Neural cell (in vitro differentiated cells): ENCODE measurements at regions not wholly inside any gene's neighbourhood (a gene's known extent, or its start where the extent isn't known, plus 50 kb on each side); places are given as distances from the start of the nearest gene placed in this dataset.

Source experiments
- H2AFZ ChIP-seq: fragments of 200-600, 300-800 bp; sonication (generic), shearing (Covaris generic); 2 replicates; pipeline ENCODE4 v1.6.0; 2014; ENCODE audit warnings: low read depth, mild to moderate bottlenecking, antibody characterized with exemption, low read length, moderate library complexity
- H3F3A ChIP-seq: fragments of 200-600 bp; shearing (Covaris generic); 2 replicates; pipeline ENCODE4 v1.6.1; 2016; ENCODE audit warnings: mild to moderate bottlenecking, moderate library complexity, mixed read lengths, antibody characterized with exemption, low read length; ENCODE audit not compliant: insufficient read depth, poor library complexity, severe bottlenecking
- H3K27ac ChIP-seq: fragments of 200-600, 300-800 bp; sonication (generic), shearing (Covaris generic); 2 replicates; pipeline ENCODE4 v1.5.1; 2014; ENCODE audit warnings: mild to moderate bottlenecking, low read length, moderate library complexity
- H3K27me3 ChIP-seq: fragments of 300-800, 200-600 bp; sonication (generic), shearing (Covaris generic); 2 replicates; pipeline ENCODE4 v1.6.0; 2014; ENCODE audit warnings: mild to moderate bottlenecking, low read depth, low read length, moderate library complexity; ENCODE audit not compliant: insufficient read depth
- H3K36me3 ChIP-seq: fragments of 300-800, 200-600 bp; sonication (generic), shearing (Covaris generic); 2 replicates; pipeline ENCODE4 v1.5.1; 2014; ENCODE audit warnings: mild to moderate bottlenecking, antibody characterized with exemption, low read length, moderate library complexity; ENCODE audit not compliant: insufficient read depth
- H3K4me2 ChIP-seq: fragments of 300-800, 200-600 bp; sonication (generic), shearing (Covaris generic); 2 replicates; pipeline ENCODE4 v1.6.0; 2014; ENCODE audit warnings: mild to moderate bottlenecking, low read length
- H3K4me3 ChIP-seq: fragments of 300-800, 200-600 bp; sonication (generic), shearing (Covaris generic); 2 replicates; pipeline ENCODE4 v1.5.1; 2014; ENCODE audit warnings: mild to moderate bottlenecking, low read length, moderate library complexity
- H3K79me2 ChIP-seq: fragments of 200-600 bp; shearing (Covaris generic); replicated peaks from 2 replicates; pipeline ENCODE4 v1.6.0; 2014; ENCODE audit warnings: mild to moderate bottlenecking, low read length, moderate library complexity; ENCODE audit not compliant: insufficient read depth
- H3K9ac ChIP-seq: fragments of 300-800, 200-600 bp; sonication (generic), shearing (Covaris generic); 2 replicates; pipeline ENCODE4 v1.6.1; 2016; ENCODE audit warnings: mild to moderate bottlenecking, low read length, mixed read lengths
- H3K9me2 ChIP-seq: fragments of 200-600 bp; shearing (Covaris generic); 2 replicates; pipeline ENCODE4 v1.6.1; 2016; ENCODE audit warnings: mild to moderate bottlenecking, low read length, mixed read lengths; ENCODE audit not compliant: insufficient read depth
- H3K9me3 ChIP-seq: fragments of 200-600, 300-800 bp; sonication (generic), shearing (Covaris generic); 2 replicates; pipeline ENCODE4 v1.6.1; 2016; ENCODE audit warnings: mild to moderate bottlenecking, mixed run types, low read length, moderate library complexity, mixed read lengths
- H4K20me1 ChIP-seq: fragments of 200-600 bp; shearing (Covaris generic); 2 replicates; pipeline ENCODE4 v1.6.1; 2016; ENCODE audit warnings: mild to moderate bottlenecking, mixed run types; ENCODE audit not compliant: insufficient read depth
- CTCF ChIP-seq: fragments of 450-650 bp; IDR thresholded peaks from 2 replicates; pipeline ENCODE4 v1.5.1; 2014; ENCODE audit warnings: antibody characterized with exemption, mild to moderate bottlenecking, moderate library complexity; ENCODE audit not compliant: poor library complexity, severe bottlenecking
- EP300 ChIP-seq: fragments of 450-650 bp; conservative IDR thresholded peaks from 2 replicates; pipeline ENCODE4 v1.6.1; 2014; ENCODE audit warnings: antibody characterized with exemption, mild to moderate bottlenecking, moderate library complexity; ENCODE audit not compliant: poor library complexity, severe bottlenecking
- EZH2 ChIP-seq: fragments of 200-600, 300-800 bp; shearing (Covaris generic), sonication (generic); IDR thresholded peaks from 2 replicates; pipeline ENCODE4 v1.6.1; 2014; ENCODE audit warnings: antibody characterized with exemption, low read length, borderline replicate concordance, mild to moderate bottlenecking; ENCODE audit not compliant: insufficient read depth, poor library complexity, severe bottlenecking
- MXI1 ChIP-seq: fragments of 450-650 bp; conservative IDR thresholded peaks from 2 replicates; pipeline ENCODE4 v1.6.1; 2014; ENCODE audit warnings: antibody characterized with exemption, mild to moderate bottlenecking; ENCODE audit not compliant: poor library complexity, severe bottlenecking
- POLR2AphosphoS5 ChIP-seq: IDR thresholded peaks from 2 replicates; pipeline ENCODE4 v1.6.1; 2012
- RAD21 ChIP-seq: fragments of 450-650 bp; conservative IDR thresholded peaks from 2 replicates; pipeline ENCODE4 v1.6.1; 2014; ENCODE audit warnings: antibody characterized with exemption, mild to moderate bottlenecking, moderate library complexity
- SMC3 ChIP-seq: fragments of 450-650 bp; conservative IDR thresholded peaks from 2 replicates; pipeline ENCODE4 v1.6.1; 2014; ENCODE audit warnings: antibody characterized with exemption, mild to moderate bottlenecking, moderate library complexity; ENCODE audit not compliant: poor library complexity
- TAF1 ChIP-seq: IDR thresholded peaks from 2 replicates; pipeline ENCODE4 v1.6.1; 2012; ENCODE audit warnings: low read depth
- TF ChIP-seq, protein P1 (sequence below): IDR thresholded peaks from 2 replicates; pipeline ENCODE4 v1.6.1; 2012; ENCODE audit warnings: borderline replicate concordance

GRCh38 chr2:39929531-39929930 lies 150.5 kb upstream of the THUMPD2 start:
- Histone ChIP-seq H3K27ac (no peak overlapping the region), H3K79me2 (no peaks in the 10 kb centered on the region), H3K4me2 (no peak overlapping the region), H3K36me3 (no peaks in the 10 kb centered on the region), H4K20me1 (no peaks in the 10 kb centered on the region), H3K4me3 (no peak overlapping the region), H3K9ac (no peak overlapping the region), H2AFZ (no peak overlapping the region), H3F3A (no peaks in the 10 kb centered on the region), H3K27me3 (no peaks in the 10 kb centered on the region), H3K9me2 (no peaks in the 10 kb centered on the region), H3K9me3 (no peaks in the 10 kb centered on the region)
- no peak for TF ChIP-seq MXI1
- no peak for TF ChIP-seq CTCF
- no peak for TF ChIP-seq EP300
- TF ChIP-seq RAD21: no peak
- TF ChIP-seq TAF1: no peak
- TF ChIP-seq, protein P1, sequence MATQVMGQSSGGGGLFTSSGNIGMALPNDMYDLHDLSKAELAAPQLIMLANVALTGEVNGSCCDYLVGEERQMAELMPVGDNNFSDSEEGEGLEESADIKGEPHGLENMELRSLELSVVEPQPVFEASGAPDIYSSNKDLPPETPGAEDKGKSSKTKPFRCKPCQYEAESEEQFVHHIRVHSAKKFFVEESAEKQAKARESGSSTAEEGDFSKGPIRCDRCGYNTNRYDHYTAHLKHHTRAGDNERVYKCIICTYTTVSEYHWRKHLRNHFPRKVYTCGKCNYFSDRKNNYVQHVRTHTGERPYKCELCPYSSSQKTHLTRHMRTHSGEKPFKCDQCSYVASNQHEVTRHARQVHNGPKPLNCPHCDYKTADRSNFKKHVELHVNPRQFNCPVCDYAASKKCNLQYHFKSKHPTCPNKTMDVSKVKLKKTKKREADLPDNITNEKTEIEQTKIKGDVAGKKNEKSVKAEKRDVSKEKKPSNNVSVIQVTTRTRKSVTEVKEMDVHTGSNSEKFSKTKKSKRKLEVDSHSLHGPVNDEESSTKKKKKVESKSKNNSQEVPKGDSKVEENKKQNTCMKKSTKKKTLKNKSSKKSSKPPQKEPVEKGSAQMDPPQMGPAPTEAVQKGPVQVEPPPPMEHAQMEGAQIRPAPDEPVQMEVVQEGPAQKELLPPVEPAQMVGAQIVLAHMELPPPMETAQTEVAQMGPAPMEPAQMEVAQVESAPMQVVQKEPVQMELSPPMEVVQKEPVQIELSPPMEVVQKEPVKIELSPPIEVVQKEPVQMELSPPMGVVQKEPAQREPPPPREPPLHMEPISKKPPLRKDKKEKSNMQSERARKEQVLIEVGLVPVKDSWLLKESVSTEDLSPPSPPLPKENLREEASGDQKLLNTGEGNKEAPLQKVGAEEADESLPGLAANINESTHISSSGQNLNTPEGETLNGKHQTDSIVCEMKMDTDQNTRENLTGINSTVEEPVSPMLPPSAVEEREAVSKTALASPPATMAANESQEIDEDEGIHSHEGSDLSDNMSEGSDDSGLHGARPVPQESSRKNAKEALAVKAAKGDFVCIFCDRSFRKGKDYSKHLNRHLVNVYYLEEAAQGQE: no peak
- TF ChIP-seq SMC3: no peak
- TF ChIP-seq POLR2AphosphoS5: no peak
- no peak for TF ChIP-seq EZH2

GRCh38 chr2:39925312-39925711 lies 146.3 kb upstream of the THUMPD2 start:
- no peak overlapping the region for H3K4me2 ChIP-seq
- TF ChIP-seq SMC3 (no peak), EP300 (no peak), POLR2AphosphoS5 (no peak), MXI1 (no peak), CTCF (no peak), RAD21 (no peak), TAF1 (no peak), EZH2 (no peak)
- TF ChIP-seq, protein P1: no peak
- H3K9ac ChIP-seq: no peak overlapping the region
- H2AFZ ChIP-seq: no peak overlapping the region
- H3K27me3 ChIP-seq: no peaks in the 10 kb centered on the region
- H4K20me1 ChIP-seq: no peaks in the 10 kb centered on the region
- H3K27ac ChIP-seq: no peak overlapping the region
- no peaks in the 10 kb centered on the region for H3K36me3 ChIP-seq
- H3K9me3 ChIP-seq: no peaks in the 10 kb centered on the region
- no peaks in the 10 kb centered on the region for H3F3A ChIP-seq
- H3K9me2 ChIP-seq: no peaks in the 10 kb centered on the region
- no peak overlapping the region for H3K4me3 ChIP-seq
- no peaks in the 10 kb centered on the region for H3K79me2 ChIP-seq
